GM12891 (cell line): ENCODE measurements at regions not wholly inside any gene's neighbourhood (a gene's known extent, or its start where the extent isn't known, plus 50 kb on each side); places are given as distances from the start of the nearest gene placed in this dataset.

Experiments used
- POLR2A ChIP-seq: IDR thresholded peaks from 2 replicates; pipeline ENCODE4 v1.6.1; 2011; ENCODE audit warnings: low read depth, low read length, control low read depth
- SPI1 ChIP-seq: IDR thresholded peaks from 2 replicates; pipeline ENCODE4 v1.6.1; 2011; ENCODE audit warnings: low read depth, low read length, control low read depth

DNA sequence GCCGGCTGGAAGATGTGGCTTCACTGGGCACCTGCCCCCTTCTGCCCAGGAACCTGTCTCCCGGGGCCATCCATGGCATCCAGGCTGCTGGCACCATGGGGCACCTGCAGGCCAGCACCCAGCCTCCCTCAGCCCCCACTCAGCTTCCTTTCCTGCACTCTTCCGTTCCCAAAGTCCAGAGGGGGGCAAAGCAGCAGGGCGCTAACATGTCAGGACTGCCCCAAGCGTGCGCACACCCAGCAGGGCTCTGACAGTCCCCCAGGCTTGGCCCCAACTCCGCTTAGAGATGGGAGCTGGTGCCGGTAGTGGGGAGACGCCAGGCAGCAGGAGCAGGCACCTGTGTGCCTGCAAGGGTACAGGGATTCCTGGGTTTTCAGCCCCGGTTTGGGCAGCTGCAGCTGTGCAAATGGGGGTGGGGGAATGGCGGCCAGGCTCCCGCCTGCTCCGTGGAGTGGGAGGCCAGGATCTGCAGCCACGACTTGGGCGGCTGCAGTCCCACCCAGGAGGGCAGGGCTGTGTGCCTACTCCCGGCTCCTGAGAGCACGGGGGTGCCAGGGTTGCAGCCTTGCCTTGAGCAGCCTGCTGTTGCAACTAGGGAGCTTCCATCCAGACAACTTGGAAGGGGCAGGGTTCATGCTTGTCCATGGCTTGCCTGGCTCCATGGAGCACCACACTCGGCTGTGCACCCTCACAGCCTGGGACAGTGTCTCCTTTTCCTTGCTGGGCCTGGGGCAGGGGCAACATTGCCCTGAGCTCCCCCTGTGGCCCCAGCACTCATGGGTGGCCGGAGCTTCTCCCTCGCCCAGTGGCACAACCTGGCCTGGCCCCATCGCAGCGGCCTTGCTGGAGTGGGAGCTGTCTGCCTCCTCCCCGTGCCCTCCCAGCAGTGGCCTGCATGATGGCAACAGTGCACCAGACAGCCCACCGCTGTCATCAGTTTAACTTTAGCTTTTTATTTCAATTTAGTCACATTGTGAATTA is 561.1 kb downstream of the MTRR start:
- TF ChIP-seq POLR2A (no peak), SPI1 (no peak)
